ENCODE measurements at regions not wholly inside any gene's neighbourhood (a gene's known extent, or its start where the extent isn't known, plus 50 kb on each side); places are given as distances from the start of the nearest gene placed in this dataset.

DNA sequence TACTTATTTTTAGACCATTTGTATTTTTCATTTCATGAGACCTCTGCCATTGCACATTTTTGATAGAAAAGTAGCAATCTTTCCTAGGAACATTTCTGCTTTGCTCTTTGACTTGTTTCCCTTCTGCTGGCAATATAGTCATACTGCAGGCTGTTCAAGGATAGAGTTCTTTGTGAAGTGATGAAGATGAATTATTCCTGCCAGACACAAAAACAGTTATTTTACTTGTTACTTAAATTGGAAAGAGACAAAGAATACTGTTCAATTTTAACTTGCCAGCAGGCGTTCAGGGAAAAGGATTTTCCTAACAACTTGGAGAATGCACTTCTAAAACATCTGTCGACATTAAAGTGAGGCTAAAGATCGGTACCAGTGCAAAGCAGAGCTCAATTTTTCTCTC lies 251.7 kb upstream of the ACTBL2 start:
- H3K4me3 ChIP-seq (ENCODE audit: low read depth, low read length) = no peak overlapping the region
- TF ChIP-seq, protein P1, sequence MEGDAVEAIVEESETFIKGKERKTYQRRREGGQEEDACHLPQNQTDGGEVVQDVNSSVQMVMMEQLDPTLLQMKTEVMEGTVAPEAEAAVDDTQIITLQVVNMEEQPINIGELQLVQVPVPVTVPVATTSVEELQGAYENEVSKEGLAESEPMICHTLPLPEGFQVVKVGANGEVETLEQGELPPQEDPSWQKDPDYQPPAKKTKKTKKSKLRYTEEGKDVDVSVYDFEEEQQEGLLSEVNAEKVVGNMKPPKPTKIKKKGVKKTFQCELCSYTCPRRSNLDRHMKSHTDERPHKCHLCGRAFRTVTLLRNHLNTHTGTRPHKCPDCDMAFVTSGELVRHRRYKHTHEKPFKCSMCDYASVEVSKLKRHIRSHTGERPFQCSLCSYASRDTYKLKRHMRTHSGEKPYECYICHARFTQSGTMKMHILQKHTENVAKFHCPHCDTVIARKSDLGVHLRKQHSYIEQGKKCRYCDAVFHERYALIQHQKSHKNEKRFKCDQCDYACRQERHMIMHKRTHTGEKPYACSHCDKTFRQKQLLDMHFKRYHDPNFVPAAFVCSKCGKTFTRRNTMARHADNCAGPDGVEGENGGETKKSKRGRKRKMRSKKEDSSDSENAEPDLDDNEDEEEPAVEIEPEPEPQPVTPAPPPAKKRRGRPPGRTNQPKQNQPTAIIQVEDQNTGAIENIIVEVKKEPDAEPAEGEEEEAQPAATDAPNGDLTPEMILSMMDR (IDR thresholded peaks at IDR 0.05; ENCODE audit: low read depth, low read length) = no peak

DNA sequence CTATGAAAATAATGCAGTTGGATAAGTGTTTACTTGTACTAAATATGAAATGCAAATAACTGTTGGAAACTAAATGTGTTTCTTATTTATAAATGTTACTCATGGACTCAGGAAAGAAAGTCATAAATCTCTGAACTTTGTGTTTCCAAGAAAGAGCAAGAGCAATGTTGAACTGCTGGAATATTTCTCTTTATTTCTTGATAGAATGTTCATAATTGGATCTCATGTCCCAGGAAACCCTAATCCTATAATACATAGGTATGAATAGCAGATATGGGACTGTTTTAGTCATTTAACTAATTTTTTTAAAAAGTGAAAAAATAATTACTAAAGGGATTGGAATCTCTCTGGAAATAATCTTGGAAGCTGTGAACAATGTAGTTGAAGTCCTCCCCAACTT lies 245.0 kb upstream of the ACTBL2 start:
- H3K4me3 ChIP-seq (ENCODE audit: low read depth, low read length) = no peak overlapping the region
- TF ChIP-seq, protein P1 (IDR thresholded peaks at IDR 0.05; ENCODE audit: low read depth, low read length) = no peak

DNA sequence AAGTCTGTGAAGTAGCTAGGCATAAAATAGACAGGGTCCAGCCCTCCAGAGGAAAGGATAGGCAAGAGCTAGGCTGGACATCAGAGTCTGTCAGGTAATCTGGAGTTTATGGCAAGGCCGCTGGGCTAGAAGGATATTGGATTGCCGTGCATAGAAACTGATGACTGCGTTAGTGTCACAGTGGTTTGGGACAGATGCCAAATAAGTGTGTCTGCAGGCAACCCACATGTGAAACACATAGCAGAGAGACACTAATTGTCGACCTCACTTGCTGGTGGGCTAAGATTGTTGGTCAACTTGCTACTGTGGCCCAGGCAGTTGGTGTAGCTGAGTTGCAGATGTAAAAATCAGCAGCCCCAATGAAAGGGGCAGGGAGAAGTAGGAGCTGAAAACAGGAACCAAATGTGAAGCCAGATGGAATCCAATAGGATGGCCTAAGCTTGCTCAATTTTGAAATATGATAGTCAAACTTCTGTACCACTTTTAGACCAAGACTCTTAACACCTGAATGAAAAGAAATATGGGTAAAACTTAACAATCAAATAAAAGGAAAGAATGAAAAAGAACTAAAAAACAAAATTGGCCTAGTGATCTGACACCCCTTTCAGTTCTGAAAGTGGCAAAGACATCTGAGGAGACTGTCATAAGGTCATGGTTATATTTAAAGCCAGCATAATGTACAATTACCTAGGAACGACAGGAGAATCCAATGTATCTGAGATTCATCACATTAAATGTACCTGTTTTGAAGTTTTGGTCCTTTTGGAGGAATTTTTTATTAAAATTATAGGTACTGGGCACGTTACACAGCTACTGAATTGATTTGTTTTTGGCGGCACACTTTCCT lies 243.3 kb upstream of the ACTBL2 start:
- no peak overlapping the region for H3K4me3 ChIP-seq (ENCODE audit: low read depth, low read length)
- TF ChIP-seq, protein P1 (IDR thresholded peaks at IDR 0.05; ENCODE audit: low read depth, low read length) = no peak

DNA sequence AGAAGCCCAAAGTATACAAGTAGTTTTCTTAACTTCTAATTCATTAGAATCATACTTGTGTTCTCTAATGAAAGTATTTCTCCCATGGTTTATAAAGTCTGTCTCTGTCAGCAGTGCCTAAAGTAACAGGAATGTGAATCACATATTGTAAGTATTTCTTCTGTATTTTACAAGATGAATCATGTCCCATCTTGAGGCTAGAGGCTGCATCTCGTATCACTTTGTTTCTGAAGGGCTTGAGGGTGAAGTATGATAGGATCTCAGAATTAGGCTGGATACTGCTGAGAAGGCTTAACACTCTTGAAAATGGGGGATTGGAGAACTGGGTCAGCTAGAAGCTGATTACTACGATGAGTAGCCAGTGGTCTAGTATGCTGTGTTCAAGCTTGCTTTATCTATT lies 242.2 kb upstream of the ACTBL2 start:
- no peak overlapping the region for H3K4me3 ChIP-seq (ENCODE audit: low read depth, low read length)
- TF ChIP-seq, protein P1 (IDR thresholded peaks at IDR 0.05; ENCODE audit: low read depth, low read length) = no peak

DNA sequence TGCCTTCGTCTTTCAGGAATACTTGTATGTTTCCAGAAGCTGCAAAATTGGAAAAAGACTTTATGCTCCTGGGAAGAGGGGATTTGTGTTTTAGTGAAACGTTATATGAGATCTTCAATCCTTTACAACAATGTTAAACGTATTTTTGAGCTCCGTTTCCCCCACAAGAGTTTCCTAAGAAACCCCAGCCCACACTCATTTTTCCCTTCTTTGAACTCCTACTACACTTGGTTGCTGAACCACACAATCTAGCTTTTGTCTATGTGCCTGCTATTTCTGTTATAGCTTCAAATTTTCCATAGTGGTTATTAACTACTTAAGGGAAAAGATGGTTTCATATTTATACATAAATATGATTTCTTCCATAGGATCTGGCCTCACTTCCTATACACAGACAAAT lies 238.6 kb upstream of the ACTBL2 start:
- TF ChIP-seq, protein P1 (IDR thresholded peaks at IDR 0.05; ENCODE audit: low read depth, low read length) = no peak
- no peak overlapping the region for H3K4me3 ChIP-seq (ENCODE audit: low read depth, low read length)

DNA sequence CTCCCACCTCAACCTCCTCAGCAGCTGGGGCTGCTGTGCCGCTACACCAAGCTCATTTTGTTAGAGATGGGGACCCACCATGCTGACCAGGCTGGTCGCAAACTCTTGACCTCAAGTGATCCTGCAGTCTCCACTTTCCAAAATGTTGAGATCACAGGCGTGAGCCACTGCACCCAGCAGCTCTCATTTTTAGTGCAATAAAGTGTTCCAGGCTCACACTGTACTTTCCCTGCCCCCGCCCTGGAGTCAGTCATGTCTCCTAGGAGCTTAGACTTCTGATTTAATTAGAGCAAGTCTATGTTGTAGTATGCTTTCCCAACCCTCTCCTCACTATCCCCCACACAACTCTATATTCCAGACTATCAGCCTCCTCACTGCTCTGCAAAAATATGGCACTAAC lies 238.0 kb upstream of the ACTBL2 start:
- TF ChIP-seq, protein P1 (IDR thresholded peaks at IDR 0.05; ENCODE audit: low read depth, low read length) = no peak
- no peak overlapping the region for H3K4me3 ChIP-seq (ENCODE audit: low read depth, low read length)

DNA sequence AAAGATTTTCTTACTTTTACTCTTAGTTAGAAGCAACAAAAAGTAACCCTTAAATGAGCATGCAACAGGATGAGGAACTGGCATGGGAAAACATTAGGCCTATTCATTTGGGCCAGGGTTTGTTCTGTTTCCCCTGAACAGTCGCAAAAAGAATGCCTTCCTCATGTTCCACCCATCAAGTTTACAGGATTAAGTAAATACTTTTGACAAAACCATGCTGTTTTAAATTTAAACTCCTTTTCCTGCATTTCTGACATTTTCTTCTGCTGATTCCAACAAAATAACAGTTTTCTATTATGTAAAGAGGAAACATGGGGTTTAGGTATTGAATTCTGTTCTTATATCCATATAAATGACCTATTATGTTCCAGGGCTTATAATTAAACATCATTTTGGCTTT lies 236.6 kb upstream of the ACTBL2 start:
- no peak overlapping the region for H3K4me3 ChIP-seq (ENCODE audit: low read depth, low read length)
- TF ChIP-seq, protein P1 (IDR thresholded peaks at IDR 0.05; ENCODE audit: low read depth, low read length) = no peak
